Transverse colon (tissue), 4 donors: ENCODE measurements at regions not wholly inside any gene's neighbourhood (a gene's known extent, or its start where the extent isn't known, plus 50 kb on each side); places are given as distances from the start of the nearest gene placed in this dataset.

Experiments
- DNase-seq: peaks from one replicate; pipeline ENCODE4 v3.0.0-alpha.2; 2019
- H3K27ac ChIP-seq, 4 donors: fragments of 200-600 bp; sonication (generic); 2 replicates each; pipeline ENCODE4 v1.5.1; 2016 to 2018; ENCODE audit warnings: inconsistent platforms in 4 of 4
- H3K27me3 ChIP-seq: fragments of 200-600 bp; sonication (generic); 2 replicates; pipeline ENCODE4 v1.5.1; 2017; ENCODE audit warnings: inconsistent platforms
- H3K36me3 ChIP-seq, 4 donors: fragments of 200-600 bp; sonication (generic); 2 replicates each; pipeline ENCODE4 v1.5.1; 2017 to 2019; ENCODE audit warnings: inconsistent platforms in 4 of 4
- H3K4me1 ChIP-seq, 4 donors: fragments of 200-600 bp; sonication (generic); 2 replicates each; pipeline ENCODE4 v1.5.1; 2017 to 2020; ENCODE audit warnings: inconsistent platforms in 4 of 4
- H3K4me3 ChIP-seq, 4 donors: fragments of 200-600 bp; sonication (generic); 1 replicate in 1 of 4; 2 replicates in 3 of 4; pipeline versions ENCODE4 v1.5.1 to v1.6.1; 2017 to 2019; ENCODE audit warnings: inconsistent platforms in 4 of 4
- H3K9me3 ChIP-seq, 2 donors: fragments of 200-600 bp; sonication (generic); 2 replicates each; pipeline ENCODE4 v1.5.1; 2017 to 2019; ENCODE audit warnings: inconsistent platforms in 2 of 2
- CTCF ChIP-seq, 5 experiments: fragments of 200-600 bp in 3 of 5; fragments of 450-650 bp in 2 of 5; sonication (generic) in 3 of 5; IDR thresholded peaks; 1 replicate in 2 of 5; 2 replicates in 3 of 5; pipeline ENCODE4 v1.5.1; 2016 to 2017; ENCODE audit warnings: antibody characterized with exemption in 5 of 5, inconsistent platforms in 3 of 5, mild to moderate bottlenecking in 2 of 5, moderate library complexity in 1 of 5
- EP300 ChIP-seq: sonication (generic); formaldehyde crosslinking; IDR thresholded peaks from one replicate; pipeline ENCODE4 v1.6.1; 2017; ENCODE audit warnings: antibody characterized with exemption, low read depth
- POLR2A ChIP-seq: fragments of 450-650 bp; IDR thresholded peaks from one replicate; pipeline ENCODE4 v1.6.1; 2016; ENCODE audit warnings: antibody characterized with exemption, mild to moderate bottlenecking, moderate library complexity
- POLR2AphosphoS5 ChIP-seq, 3 donors: sonication (generic); formaldehyde crosslinking; IDR thresholded peaks; one replicate each; pipeline ENCODE4 v1.6.1; 2016; ENCODE audit warnings: antibody characterized with exemption in 3 of 3
- WGBS, 2 donors: methylation state at CpG; one replicate each; pipeline ENCODE4 v1.1.5; 2018; ENCODE audit warnings: low coverage in 1 of 2; 5-methylcytosine and 5-hydroxymethylcytosine counted together
- in situ Hi-C, 4 donors: fragments of 200-750 bp; cut with MboI; loops; one replicate each; pipeline versions ENCODE4 v1.15.0 to v1.15.1; 2017; ENCODE audit warnings: low sequenced_read_pairs in 3 of 4, low pct_ligation_motif_present in 1 of 4, low pct_unique_long_range_greater_than_20kb in 1 of 4
- intact Hi-C: fragments of 100-400 bp; cut with DNase I; formaldehyde crosslinking; loops from one replicate; pipeline ENCODE4 v1.15.1; 2023; ENCODE audit warnings: low total_unique reads

GRCh38 chr16:65487231-65487630, 365.4 kb upstream of the CDH11 start:
- intact Hi-C loops (no loop called here), in situ Hi-C loops (no loop called here)
- TF ChIP-seq CTCF (IDR thresholded peaks at IDR 0.05), result no peak
- TF ChIP-seq POLR2A, result no peak
- TF ChIP-seq EP300, result no peak
- no peak for TF ChIP-seq POLR2AphosphoS5 (IDR thresholded peaks at IDR 0.05)
- DNase-seq, result no peak
- H3K27me3 ChIP-seq, result no peaks in the 10 kb centered on the region
- WGBS, 2 donors, result 81 to 90% methylated on average over 3 to 5 of the region's 5 CpGs
- H3K9me3 ChIP-seq, result peaks cover 0 to 5% of the 10 kb centered on the region in 2 donors
- no peak overlapping the region for H3K27ac ChIP-seq
- no peak overlapping the region for H3K4me3 ChIP-seq
- H3K4me1 ChIP-seq, result no peaks in the 10 kb centered on the region
- no peaks in the 10 kb centered on the region for H3K36me3 ChIP-seq

- Histone ChIP-seq H3K36me3 (no peaks in the 10 kb centered on the region), H3K4me3 (no peak overlapping the region), H3K4me1 (no peaks in the 10 kb centered on the region), H3K27me3 (no peaks in the 10 kb centered on the region), H3K27ac (no peak overlapping the region), H3K9me3 (peaks cover 0 to 5% of the 10 kb centered on the region in 2 donors)
- DNase-seq, result no peak
- intact Hi-C loops, result no loop called here
- no peak for TF ChIP-seq POLR2A
- no peak for TF ChIP-seq POLR2AphosphoS5 (IDR thresholded peaks at IDR 0.05)
- no peak for TF ChIP-seq EP300
- TF ChIP-seq CTCF (IDR thresholded peaks at IDR 0.05), result no peak
- in situ Hi-C loops, result no loop called here
- WGBS, 2 donors, result 63 to 73% methylated on average over 3 to 4 of the region's 4 CpGs
Measured at GRCh38 chr16:65481956-65482355, 360.1 kb upstream of the CDH11 start.

GRCh38 chr16:65480281-65481091, 358.6 kb upstream of the CDH11 start:
- intact Hi-C loops, result no loop called here
- Histone ChIP-seq H3K27me3 (no peaks in the 10 kb centered on the region), H3K27ac (no peak overlapping the region), H3K4me1 (no peaks in the 10 kb centered on the region), H3K36me3 (no peaks in the 10 kb centered on the region), H3K9me3 (peaks cover 0 to 5% of the 10 kb centered on the region in 2 donors), H3K4me3 (no peak overlapping the region)
- 58 to 73% methylated on average over 10 to 11 of the region's 11 CpGs for whole genome bisulfite sequencing, 2 donors
- in situ Hi-C loops, result no loop called here
- TF ChIP-seq POLR2AphosphoS5 (IDR thresholded peaks at IDR 0.05) (no peak), CTCF (IDR thresholded peaks at IDR 0.05) (no peak), EP300 (no peak), POLR2A (no peak)
- DNase-seq, result no peak

- no peaks in the 10 kb centered on the region for H3K9me3 ChIP-seq
- in situ Hi-C loops, result no loop called here
- H3K36me3 ChIP-seq, result no peaks in the 10 kb centered on the region
Measured at GRCh38 chr16:65476448-65476955, 354.6 kb upstream of the CDH11 start.

More at GRCh38 chr16:65476448-65476955, 354.6 kb upstream of the CDH11 start:
- no peak for TF ChIP-seq EP300
- TF ChIP-seq CTCF (IDR thresholded peaks at IDR 0.05), result no peak
- TF ChIP-seq POLR2AphosphoS5 (IDR thresholded peaks at IDR 0.05), result no peak
- no peak for TF ChIP-seq POLR2A
- DNase-seq, result no peak
- Histone ChIP-seq H3K4me1 (no peaks in the 10 kb centered on the region), H3K27ac (no peak overlapping the region), H3K27me3 (no peaks in the 10 kb centered on the region), H3K4me3 (no peak overlapping the region)
- intact Hi-C loops, result no loop called here
- WGBS, 2 donors, result 75 to 77% methylated on average over 4 to 5 of the region's 5 CpGs
